Hematopoietic multipotent progenitor cell (in vitro differentiated cells): ENCODE measurements at regions not wholly inside any gene's neighbourhood (a gene's known extent, or its start where the extent isn't known, plus 50 kb on each side); places are given as distances from the start of the nearest gene placed in this dataset.
"Not testable (repeated sequence)": the region's sequence is repeated elsewhere in the genome, so short reads cannot be mapped to it uniquely, and the experiment has no call there.

ENCODE experiments used
- DNase-seq, 3 donors: peaks; one replicate each; pipeline ENCODE4 v3.0.0-alpha.2; 2011 to 2015; ENCODE audit warnings: low read depth in 2 of 3, low spot score in 2 of 3

DNA sequence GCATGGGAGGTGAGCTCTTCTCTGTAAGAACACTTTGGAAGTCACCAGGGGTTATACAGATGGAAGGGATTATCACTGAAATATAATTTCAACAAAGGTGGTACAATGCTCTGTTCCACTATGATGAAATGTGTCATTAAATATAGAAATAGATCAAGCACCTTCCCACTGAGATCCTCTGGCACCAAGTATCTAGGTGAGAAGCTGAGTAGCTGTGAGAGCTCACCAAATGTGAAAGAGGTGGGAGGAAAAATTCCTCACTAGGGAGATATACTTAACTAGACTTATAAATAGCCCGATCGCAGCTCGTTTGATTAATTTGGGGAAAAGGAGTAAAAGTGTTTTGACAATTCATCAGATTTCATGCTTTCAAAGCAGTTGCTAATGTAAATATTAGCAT lies 247.6 kb downstream of the SMAD2 start:
- DNase-seq = no peak

DNA sequence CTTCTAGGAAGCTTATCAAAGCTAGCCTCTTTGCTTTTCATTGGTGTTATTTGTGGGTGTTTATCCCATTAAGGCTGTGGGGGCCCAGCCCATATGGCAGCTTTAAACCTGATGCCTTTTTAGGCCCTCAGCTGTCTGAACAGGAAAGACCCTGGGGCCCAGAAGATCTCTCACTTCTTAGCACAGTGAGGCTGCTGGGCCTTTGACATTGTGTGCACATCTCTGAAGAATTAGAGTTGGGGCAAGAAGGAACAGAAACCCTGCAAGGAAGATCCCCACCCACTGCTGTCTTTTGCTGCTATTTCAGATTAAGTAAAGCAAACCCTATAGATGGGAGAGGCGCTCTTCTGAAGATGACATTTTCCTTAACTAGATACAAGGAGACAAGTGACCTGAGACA lies 250.0 kb downstream of the SMAD2 start:
- no peak for DNase-seq

DNA sequence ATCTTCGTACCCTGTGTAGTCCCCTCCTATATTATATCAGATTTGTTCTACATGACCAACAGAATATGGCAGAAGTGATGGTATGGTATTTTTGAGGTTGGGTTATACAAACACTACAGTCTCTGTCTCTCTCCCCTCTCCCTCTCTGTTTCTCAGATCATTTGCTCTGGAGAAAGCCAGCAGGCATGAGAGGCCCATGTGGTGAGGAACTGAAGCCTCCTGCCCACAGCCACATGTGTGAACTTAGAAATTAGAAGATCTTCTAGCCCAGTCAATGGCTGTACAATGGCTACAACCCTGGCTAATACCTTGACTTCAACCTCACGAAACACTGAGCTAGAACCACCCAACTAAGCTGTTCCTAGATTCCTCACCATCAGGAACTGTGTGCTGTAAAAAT lies 250.6 kb downstream of the SMAD2 start:
- DNase-seq = no peak

DNA sequence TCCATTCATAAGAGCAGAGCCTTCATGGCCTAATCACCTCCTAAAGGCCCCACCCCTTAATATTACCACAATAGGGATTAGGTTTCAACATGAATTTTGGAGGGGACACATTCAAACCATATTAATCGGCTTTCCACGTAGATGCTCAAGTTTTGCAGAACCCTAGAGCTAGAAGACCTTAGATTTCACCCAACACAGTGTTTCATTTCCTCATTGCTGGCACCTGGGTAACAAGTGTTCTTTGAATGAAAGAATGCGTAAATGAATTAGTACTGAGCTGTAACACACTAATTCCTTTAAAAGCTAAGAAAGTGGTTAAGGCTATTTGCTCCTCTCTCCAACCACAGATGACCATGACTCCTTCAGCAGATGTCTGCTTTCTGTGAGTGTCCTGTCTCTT lies 252.5 kb downstream of the SMAD2 start:
- no peak for DNase-seq

DNA sequence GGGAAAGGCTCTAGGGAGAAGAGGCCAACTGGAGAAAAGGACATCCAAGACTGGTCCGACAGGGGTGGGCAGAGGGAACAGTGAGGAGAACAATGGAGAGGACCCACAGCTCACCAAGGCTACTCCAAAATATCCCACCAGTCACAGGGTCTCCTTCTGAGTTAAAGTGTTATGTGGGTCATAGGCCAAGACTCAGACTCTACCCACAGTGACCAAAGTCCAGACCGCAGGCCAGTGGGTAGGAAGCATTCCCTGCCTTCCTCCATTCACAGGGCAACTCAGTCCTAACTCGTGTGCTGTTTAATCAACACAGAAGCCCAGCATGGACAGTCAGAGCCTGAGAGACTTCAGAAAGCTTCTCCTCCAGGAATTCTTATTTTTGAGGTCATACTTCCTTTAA lies 260.6 kb downstream of the SMAD2 start:
- DNase-seq = no peak

DNA sequence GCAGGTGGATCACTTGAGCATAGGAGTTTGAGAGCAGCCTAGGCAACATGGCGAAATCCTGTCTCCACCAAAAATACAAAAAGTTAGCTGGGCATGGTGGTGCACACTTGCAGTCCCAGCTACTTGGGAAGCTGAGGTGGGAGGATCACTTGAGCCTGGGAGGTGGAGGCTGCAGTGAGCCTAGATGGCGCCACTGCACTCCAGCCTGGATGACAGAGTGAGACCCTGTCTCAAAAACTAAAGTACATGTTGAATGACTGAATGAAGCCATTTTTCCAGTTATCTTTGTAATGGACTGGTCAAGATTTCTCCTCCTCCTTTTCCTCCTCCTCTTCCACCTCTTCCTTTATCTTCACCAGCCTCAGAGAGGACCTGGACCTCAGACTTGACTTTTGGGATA lies 272.0 kb downstream of the SMAD2 start:
- DNase-seq = no peak

DNA sequence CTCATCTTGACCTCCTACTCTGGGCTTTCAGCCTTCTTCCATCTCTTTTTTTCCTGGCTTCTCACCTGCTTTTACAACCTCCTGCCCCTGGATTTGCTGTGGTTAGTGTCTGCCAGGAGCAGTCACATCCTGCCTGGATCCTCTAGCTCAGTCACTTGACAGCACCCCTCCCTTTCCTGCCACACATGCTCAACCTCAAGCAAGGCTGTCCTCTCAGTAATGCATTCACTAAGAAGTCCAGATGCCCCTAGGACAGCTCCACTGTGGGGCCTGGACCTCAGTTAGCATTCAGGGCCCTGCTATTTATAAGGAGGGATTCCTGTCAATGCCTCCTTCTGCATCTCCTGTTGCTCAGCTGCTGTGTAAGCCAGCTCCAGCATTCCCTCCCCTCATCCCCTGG lies 275.5 kb downstream of the SMAD2 start:
- no peak for DNase-seq

DNA sequence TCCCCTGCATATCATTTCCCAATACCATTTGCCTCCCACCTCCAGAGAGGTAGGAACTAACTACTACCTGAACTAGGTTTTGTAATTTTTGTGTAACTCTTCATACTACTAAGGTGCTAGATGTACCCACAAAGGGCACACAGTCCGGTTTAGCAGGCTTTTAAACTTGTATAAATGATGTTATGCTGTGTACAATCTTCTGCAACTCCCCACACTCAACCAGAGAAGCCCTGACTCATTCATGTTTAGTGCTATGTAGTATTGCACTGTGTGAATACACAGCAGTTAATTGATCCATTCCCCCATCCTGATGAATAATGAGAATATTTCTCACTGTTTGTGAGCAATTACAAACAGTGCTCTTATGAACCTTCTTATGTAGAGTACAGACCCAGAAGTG lies 285.6 kb downstream of the SMAD2 start:
- DNase-seq = no peak

DNA sequence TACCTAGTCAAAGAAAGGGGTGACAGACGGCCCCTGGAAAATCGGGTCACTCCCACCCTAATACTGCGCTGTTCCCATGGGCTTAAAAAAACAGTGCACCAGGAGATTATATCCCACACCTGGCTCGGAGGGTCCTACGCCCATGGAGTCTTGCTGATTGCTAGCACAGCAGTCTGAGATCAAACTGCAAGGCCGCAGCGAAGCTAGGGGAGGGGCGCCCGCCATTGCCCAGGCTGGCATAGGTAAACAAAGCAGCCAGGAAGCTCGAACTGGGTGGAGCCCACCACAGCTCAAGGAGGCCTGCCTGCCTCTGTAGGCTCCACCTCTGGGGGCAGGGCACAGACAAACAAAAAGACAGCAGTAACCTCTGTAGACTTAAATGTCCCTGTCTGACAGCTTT lies 292.9 kb downstream of the SMAD2 start:
- DNase-seq = not testable (repeated sequence)

DNA sequence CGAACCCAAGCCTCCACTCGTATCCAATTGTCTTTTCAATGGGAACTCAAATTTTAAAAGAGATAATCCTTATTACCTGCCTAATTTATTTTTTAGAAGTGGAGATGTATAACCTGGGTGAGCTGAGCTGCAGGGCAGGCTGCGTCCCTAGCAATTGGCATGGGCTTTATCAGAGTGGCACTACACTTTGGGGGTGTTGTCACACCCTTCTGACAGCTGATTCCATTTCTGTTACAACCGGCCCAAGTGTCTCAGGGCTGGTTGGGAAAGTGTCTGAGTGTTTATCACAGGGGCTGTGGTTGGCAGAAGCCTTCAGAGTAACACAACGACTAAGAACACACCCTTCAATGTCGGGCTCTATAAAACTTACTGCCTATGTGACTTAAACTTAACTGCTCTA lies 295.0 kb downstream of the SMAD2 start:
- no peak for DNase-seq

DNA sequence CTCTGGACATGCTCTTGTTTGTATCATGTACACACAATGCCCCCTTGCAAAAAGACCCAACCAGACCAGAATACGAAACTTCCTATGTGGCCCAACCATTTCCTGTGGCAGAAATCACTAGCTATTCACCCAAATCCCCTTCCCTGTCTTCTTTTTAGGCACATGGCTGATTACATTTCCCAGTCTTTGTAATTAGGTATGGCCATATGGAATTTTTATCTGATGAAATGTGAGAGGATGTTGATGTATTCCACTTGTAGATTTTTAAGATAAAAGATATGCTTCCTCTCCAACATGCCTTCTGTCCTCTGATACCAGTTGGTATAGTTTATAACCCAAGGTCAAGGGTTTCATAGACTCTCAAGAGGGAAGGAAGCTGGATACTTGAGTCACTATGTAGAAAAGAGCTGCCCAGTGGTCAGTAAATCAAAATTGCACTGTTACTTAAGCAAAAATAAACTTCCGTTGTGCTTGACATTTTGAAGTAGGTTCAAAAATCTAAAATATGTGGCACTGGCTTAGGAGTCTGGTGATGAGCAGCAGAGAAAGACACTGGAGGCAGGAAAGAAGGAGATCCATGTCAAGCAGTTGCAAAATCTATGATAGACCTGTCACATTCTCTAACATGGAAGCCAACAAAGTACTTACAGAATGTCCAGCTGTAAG lies 297.4 kb downstream of the SMAD2 start:
- no peak for DNase-seq

DNA sequence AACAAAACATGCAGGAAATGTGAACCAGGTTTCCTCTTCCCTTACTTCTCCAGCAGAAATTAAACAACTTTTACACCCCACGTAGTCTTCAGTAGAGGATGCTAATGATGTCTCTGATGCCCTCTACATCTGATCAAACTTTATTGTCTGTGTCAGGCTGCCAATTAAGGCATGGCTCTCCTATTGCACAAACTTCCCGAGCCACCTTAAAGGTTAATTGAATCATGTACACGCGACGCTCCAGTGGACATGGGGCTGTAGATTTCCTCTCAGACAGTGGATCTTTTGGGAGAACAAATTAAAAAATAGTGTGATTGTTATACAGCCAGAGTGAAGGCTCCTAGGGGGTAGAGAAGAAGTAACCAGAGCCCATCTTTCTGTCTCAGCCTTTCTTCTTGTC lies 301.6 kb downstream of the SMAD2 start:
- no peak for DNase-seq

DNA sequence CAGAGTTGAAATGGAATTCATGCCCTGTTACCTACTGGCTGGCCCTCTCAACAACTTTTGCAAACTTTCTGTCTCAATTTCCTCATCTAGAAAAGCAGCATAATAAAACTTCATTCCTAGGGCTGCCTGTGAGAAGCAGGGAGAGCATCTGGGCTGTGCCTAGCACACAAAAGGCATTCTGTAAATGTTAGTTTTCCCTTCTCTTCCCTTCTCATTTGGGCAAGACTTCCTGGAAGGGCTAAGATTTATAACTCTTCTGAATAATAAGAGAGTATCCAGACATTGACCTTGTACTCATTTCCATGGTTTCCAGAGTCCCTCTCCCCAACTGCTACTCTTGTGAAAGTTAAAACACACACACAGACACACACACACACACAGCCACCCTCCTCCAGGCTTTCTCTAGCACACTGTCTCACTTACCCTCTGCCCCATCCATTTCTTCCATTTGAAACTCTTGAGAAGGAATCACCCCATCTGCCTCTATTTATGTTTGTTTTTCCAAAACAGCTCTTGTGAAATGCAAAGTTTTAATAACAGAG lies 302.1 kb downstream of the SMAD2 start:
- DNase-seq = no peak

DNA sequence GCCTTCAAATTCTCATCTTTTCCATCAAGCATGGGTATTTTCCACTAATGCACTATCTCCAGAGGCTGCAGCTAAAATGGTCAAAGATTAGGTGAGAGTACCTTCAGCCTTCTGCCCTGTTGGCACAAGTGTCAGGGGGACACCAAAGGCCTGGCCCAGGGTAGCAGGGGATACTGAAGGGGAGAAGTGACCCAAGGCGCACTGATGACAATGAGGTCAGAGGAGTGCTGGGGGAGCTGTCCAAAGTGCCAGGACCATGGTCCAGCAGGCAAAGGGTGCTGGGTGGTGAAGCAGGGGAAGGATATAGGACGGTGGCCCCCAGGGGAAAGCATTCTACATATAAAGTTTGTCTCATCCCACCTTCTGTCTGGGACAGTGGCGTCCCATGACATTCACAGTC lies 303.4 kb downstream of the SMAD2 start:
- DNase-seq = no peak

DNA sequence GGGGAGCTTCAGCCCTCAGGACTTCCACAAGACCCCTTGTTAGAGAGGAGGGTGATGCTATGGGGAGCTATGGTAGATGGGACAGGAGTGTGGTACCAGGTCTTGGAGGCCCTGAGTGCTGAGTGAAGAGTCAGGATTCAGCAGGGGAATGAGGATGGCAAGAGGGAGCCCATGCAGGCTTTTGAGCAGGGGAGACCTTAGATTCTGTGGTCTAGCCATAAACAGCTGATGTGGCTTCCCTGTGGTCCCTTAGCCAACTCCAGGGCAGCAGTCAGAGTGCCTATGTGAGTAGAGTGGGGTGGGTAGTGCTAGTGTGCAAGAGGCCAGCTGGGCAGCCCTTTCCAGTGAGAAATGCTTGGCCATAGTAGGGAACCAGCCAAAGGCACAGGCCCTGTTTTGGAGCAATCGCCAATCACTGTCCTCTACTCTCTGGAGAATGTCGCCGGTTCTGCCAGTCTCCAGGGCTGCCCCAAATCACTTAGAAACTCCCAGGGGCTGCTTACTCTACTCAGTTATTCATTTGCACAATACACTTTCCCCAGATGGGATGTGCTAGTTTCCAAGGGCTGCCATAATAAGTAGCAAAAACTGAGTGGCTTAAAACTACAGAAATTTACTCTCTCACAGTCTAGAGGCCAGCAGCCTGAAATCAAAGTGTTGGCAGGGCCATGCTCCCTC lies 310.5 kb downstream of the SMAD2 start:
- DNase-seq = no peak

DNA sequence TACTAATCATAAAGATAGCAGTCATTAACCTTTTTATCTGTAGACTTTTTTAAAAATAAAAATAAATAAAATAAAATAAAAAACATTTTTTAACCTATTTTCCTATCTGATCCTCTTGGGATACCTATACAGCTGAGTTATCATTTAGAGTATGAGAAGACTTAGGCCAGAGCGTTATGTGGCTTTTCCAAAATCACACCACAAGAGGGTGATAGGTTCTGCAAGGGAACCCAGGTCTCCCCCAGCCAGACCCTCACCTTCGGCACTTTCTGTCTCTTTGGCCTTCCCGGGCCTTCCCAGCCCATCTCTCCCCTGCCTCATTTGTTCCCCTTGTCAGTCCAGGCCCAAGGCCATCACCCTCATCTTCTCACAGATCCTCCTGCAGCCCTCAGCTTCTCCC lies 311.7 kb downstream of the SMAD2 start:
- no peak for DNase-seq

DNA sequence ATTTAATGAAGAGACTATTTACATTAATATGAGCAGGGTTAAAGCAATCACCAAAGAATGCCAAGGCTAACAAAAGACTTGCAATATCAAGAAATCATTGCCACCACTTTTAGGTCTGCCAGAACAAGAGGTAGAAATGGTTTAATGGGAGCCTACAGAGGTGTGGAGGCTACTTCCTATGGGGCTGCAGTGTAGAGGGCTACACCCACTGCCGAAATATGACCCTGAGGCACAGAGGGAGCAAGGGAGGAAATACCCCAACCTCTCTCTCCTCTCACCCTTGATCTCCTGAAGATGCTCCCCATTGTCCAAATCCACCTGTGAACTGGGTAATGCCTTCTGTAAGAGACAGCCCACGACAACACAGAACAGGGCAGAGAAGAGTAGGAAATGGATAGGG lies 315.4 kb downstream of the SMAD2 start:
- no peak for DNase-seq

DNA sequence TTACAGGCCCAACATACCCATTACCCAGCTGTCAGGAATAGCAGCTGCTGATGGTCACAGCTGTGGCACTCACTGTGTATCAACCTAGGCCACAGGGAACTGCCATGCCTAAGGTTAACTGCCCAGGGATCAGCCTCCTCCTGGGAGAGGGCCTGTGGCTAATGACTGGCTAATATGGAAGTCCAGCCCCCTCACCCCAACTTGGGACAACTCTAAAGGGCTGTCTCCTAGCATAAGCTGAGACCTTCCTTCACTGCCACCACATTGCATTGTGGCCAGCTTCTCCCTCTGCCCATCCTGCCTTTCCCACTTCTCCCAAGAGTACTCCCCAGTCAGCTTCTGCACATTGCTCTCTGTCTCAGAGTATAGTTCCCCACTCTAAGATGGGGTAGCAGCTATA lies 316.5 kb downstream of the SMAD2 start:
- DNase-seq = no peak

DNA sequence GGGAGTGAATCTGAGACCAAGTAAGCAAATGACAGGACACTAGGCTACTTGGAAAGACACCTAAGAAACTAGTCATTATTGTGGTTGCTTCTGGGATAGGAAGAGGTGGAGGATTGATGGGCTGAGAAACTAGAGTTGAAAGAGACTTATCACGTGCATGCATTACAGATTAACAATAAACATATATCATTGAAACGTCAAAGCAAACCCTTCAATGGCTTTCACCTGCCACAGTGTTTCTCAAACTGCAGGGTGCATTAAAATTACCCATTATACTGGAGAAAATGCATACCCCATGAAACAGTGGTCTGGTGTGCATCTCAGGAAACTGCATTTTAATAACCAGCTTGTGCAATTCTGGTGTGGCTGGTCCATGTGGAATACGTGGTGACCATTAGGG lies 318.8 kb downstream of the SMAD2 start:
- DNase-seq = no peak

DNA sequence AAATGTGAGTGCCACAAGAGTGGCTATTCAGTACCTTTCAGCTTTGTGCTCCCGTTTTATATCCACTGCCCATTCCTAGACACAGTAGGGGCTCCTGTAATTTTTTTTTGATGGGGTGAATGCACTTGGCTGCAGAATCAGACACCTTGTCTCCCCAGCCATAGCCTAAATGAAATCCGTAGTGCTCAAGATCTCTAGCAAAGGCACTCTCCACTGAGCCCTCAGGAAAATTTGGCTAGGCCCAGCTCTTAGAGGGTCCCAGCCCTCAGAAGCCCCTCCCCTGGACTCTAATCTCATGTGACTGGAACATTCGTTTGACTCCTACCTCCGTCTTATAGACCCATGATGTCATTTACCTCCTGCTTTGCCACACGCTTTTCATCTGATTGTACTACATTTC lies 323.9 kb downstream of the SMAD2 start:
- DNase-seq = no peak

DNA sequence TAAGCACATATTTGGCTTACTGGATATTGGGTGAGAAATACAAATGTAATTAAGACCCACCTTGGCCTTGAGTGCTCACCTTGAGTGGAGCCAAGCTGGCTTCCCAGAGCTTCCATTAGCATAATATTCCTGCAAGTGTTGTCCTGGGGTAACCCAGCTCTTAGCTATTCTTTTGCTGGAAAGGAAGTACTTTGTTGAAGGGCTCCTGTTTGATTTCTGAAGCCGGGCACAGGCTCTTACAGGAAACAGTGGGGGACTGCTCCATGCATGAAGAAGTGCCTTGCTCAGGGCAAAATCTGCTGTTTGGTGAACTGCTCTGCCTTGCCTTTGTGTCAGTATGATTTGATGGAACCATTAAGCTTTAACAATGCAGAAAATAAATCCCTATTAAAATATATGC lies 325.4 kb downstream of the SMAD2 start:
- DNase-seq = no peak

DNA sequence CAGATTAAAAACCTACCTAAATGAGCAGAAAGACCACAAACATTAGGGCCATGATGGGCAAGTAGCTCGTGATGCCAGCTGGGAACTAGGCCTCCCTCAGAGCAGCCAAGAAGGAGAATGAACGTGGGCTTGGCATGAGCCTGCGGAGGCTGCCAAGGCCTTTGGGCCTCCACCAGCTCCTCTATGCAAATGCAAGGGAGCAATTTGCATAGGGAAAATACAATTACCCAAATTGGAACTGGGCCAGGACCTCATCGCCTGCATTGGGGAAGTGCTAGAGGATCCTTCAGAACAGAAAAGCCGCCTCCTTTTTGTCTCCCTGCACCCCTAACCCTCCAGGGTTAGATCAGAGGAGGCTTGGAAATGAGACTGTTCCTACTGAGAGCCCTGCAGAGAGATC lies 326.4 kb downstream of the SMAD2 start:
- no peak for DNase-seq

DNA sequence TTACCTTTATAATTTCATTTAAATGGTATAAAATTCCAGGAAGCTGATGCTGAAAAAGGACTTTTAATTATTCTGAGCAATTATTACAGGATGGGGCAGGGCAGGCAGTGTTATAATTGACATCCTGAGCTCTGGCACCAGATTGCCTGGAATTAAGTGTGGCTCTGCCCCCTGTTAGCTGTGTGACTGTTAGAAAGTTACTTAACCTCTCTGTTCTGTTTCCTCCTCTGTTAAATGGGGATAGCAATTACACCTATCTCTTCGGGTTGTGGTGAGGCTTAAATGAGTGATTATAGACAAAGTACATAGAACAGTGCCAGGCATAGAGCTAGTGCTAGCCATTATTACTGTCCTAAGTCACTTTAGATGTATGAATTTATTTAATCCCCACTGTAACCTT lies 327.3 kb downstream of the SMAD2 start:
- no peak for DNase-seq
